Type B pancreatic cell (in vitro differentiated cells): ENCODE measurements at regions not wholly inside any gene's neighbourhood (a gene's known extent, or its start where the extent isn't known, plus 50 kb on each side); places are given as distances from the start of the nearest gene placed in this dataset.
"Not testable (repeated sequence)": the region's sequence is repeated elsewhere in the genome, so short reads cannot be mapped to it uniquely, and the experiment has no call there.

Experiments used
- DNase-seq: peaks from one replicate; pipeline ENCODE4 v3.0.0; 2021; ENCODE audit warnings: mixed read lengths; ENCODE audit not compliant: unreplicated experiment; ENCODE audit errors: extremely low spot score
- H3K27ac Mint-ChIP-seq: 2 replicates; pipeline ENCODE4 v1.8.0; 2021; ENCODE audit warnings: mild to moderate bottlenecking, mixed read lengths
- H3K27me3 Mint-ChIP-seq: 2 replicates; pipeline ENCODE4 v1.8.0; 2021; ENCODE audit warnings: mixed read lengths
- H3K36me3 Mint-ChIP-seq: 2 replicates; pipeline ENCODE4 v1.8.0; 2021; ENCODE audit warnings: mixed read lengths
- H3K4me1 Mint-ChIP-seq: one replicate; pipeline ENCODE4 v1.8.0; 2021; ENCODE audit warnings: mixed read lengths; ENCODE audit not compliant: unreplicated experiment
- H3K4me3 Mint-ChIP-seq: 2 replicates; pipeline ENCODE4 v1.8.0; 2021; ENCODE audit warnings: mild to moderate bottlenecking, mixed read lengths
- H3K9me3 Mint-ChIP-seq: 2 replicates; pipeline ENCODE4 v1.8.0; 2021; ENCODE audit warnings: mixed read lengths
- CTCF ChIP-seq: fragments of 200-600 bp; sonication (generic); conservative IDR thresholded peaks from 2 replicates; pipeline ENCODE4 v1.5.0; 2021; ENCODE audit warnings: antibody characterized with exemption, mild to moderate bottlenecking

GRCh38 chr4:177987896-177988295, 545.7 kb upstream of the AGA start:
- no peak for DNase-seq
- no peaks in the 10 kb centered on the region for H3K4me1 Mint-ChIP-seq
- no peak for TF ChIP-seq CTCF
- no peaks in the 10 kb centered on the region for H3K9me3 Mint-ChIP-seq
- no peaks in the 10 kb centered on the region for H3K27me3 Mint-ChIP-seq
- no peak overlapping the region for H3K4me3 Mint-ChIP-seq
- no peak overlapping the region for H3K27ac Mint-ChIP-seq
- H3K36me3 Mint-ChIP-seq: no peaks in the 10 kb centered on the region

- Mint-ChIP-seq H3K4me1 (no peaks in the 10 kb centered on the region), H3K9me3 (no peaks in the 10 kb centered on the region), H3K4me3 (no peak overlapping the region), H3K27ac (no peak overlapping the region), H3K36me3 (no peaks in the 10 kb centered on the region), H3K27me3 (no peaks in the 10 kb centered on the region)
- no peak for DNase-seq
- no peak for TF ChIP-seq CTCF
Observed at GRCh38 chr4:177989503-177990201, 547.4 kb upstream of the AGA start.

- Mint-ChIP-seq H3K9me3 (peaks cover 7% of the 10 kb centered on the region), H3K4me3 (no peak overlapping the region), H3K4me1 (no peaks in the 10 kb centered on the region), H3K36me3 (no peaks in the 10 kb centered on the region), H3K27me3 (no peaks in the 10 kb centered on the region), H3K27ac (no peak overlapping the region)
- no peak for TF ChIP-seq CTCF
- DNase-seq: no peak
Observed at GRCh38 chr4:178003098-178003657, 560.9 kb upstream of the AGA start.

- no peaks in the 10 kb centered on the region for H3K36me3 Mint-ChIP-seq
- H3K27ac Mint-ChIP-seq: no peak overlapping the region
- DNase-seq: no peak
- peaks cover 4% of the 10 kb centered on the region for H3K9me3 Mint-ChIP-seq
- H3K27me3 Mint-ChIP-seq: no peaks in the 10 kb centered on the region
- H3K4me3 Mint-ChIP-seq: no peak overlapping the region
- TF ChIP-seq CTCF: no peak
- no peaks in the 10 kb centered on the region for H3K4me1 Mint-ChIP-seq
Observed at GRCh38 chr4:178010596-178010995, 568.4 kb upstream of the AGA start.

GRCh38 chr4:178015046-178015445, 572.8 kb upstream of the AGA start:
- not testable (repeated sequence) for H3K4me1 Mint-ChIP-seq, DNase-seq

GRCh38 chr4:178026999-178027398, 584.8 kb upstream of the AGA start:
- no peak overlapping the region for H3K27ac Mint-ChIP-seq
- no peak for DNase-seq
- H3K4me1 Mint-ChIP-seq: no peaks in the 10 kb centered on the region
- no peaks in the 10 kb centered on the region for H3K27me3 Mint-ChIP-seq
- TF ChIP-seq CTCF: no peak
- H3K36me3 Mint-ChIP-seq: no peaks in the 10 kb centered on the region
- no peak overlapping the region for H3K4me3 Mint-ChIP-seq
- H3K9me3 Mint-ChIP-seq: no peaks in the 10 kb centered on the region

More at GRCh38 chr4:178015046-178015445, 572.8 kb upstream of the AGA start:
- H3K27me3 Mint-ChIP-seq, H3K27ac Mint-ChIP-seq, H3K4me3 Mint-ChIP-seq, H3K36me3 Mint-ChIP-seq, H3K9me3 Mint-ChIP-seq: not testable (repeated sequence)
